CD4-positive, alpha-beta T cell (primary cell): ENCODE measurements at regions not wholly inside any gene's neighbourhood (a gene's known extent, or its start where the extent isn't known, plus 50 kb on each side); places are given as distances from the start of the nearest gene placed in this dataset.

Experiments used
- ATAC-seq: fragments of 200-7000 bp; cut with Tn5 transposase; one replicate; pipeline ENCODE4 v1.10.0; 2022; ENCODE audit warnings: mild to moderate bottlenecking; ENCODE audit not compliant: poor library complexity
- CTCF ChIA-PET: fragments of 350-600 bp; sonication (Branson Sonifier 250); formaldehyde crosslinking; loops from one replicate; lab custom pipeline; 2021; ENCODE audit warnings: antibody characterized with exemption, inconsistent platforms; lab: Charles Lee
- POLR2A ChIA-PET: fragments of 350-600 bp; sonication (Branson Sonifier 250); formaldehyde crosslinking; loops from one replicate; lab custom pipeline; 2021; ENCODE audit warnings: antibody characterized with exemption, inconsistent platforms; lab: Charles Lee
- DNase-seq, 14 experiments: peaks; one replicate each; pipeline ENCODE4 v3.0.0-alpha.2; 2013 to 2020; ENCODE audit warnings: mixed read lengths in 2 of 14
- H3K27ac ChIP-seq, 2 donors: one replicate each; pipeline versions ENCODE4 v1.5.1 to v1.7.0; 2013; ENCODE audit warnings: low read length in 2 of 2, low read depth in 1 of 2, mild to moderate bottlenecking in 1 of 2
- H3K27me3 ChIP-seq, 2 experiments: 1 replicate in 1 of 2; 2 replicates in 1 of 2; pipeline versions ENCODE4 v1.6.1 to v1.7.0; 2013; ENCODE audit warnings: low read length in 2 of 2, control low read depth in 1 of 2, mild to moderate bottlenecking in 1 of 2, moderate library complexity in 1 of 2; ENCODE audit not compliant: insufficient read depth in 2 of 2, control insufficient read depth in 1 of 2
- H3K36me3 ChIP-seq: one replicate; pipeline ENCODE4 v1.6.1; 2013; ENCODE audit warnings: low read length, control low read depth; ENCODE audit not compliant: insufficient read depth
- H3K4me1 ChIP-seq: one replicate; pipeline ENCODE4 v1.6.1; 2013; ENCODE audit warnings: low read length, control low read depth; ENCODE audit not compliant: insufficient read depth
- H3K4me3 ChIP-seq: one replicate; pipeline ENCODE4 v1.5.1; 2013; ENCODE audit warnings: mild to moderate bottlenecking, low read length, moderate library complexity
- H3K9me3 ChIP-seq, 2 experiments: 1 replicate in 1 of 2; 2 replicates in 1 of 2; pipeline versions ENCODE4 v1.6.1 to v1.7.0; 2013; ENCODE audit warnings: low read length in 2 of 2, mild to moderate bottlenecking in 2 of 2, control low read depth in 1 of 2, moderate library complexity in 1 of 2; ENCODE audit not compliant: control insufficient read depth in 1 of 2, insufficient read depth in 1 of 2
- H3K27ac Mint-ChIP-seq: one replicate; pipeline ENCODE4 v1.8.0; 2020; ENCODE audit warnings: mixed read lengths
- H3K27me3 Mint-ChIP-seq: one replicate; pipeline ENCODE4 v1.8.0; 2021; ENCODE audit warnings: mixed read lengths
- H3K36me3 Mint-ChIP-seq: one replicate; pipeline ENCODE4 v1.8.0; 2021; ENCODE audit warnings: low read depth, mixed read lengths
- H3K4me1 Mint-ChIP-seq: one replicate; pipeline ENCODE4 v1.8.0; 2021; ENCODE audit warnings: low read depth, mixed read lengths
- H3K4me3 Mint-ChIP-seq: one replicate; pipeline ENCODE4 v1.8.0; 2020; ENCODE audit warnings: mild to moderate bottlenecking, mixed read lengths
- H3K9me3 Mint-ChIP-seq: one replicate; pipeline ENCODE4 v1.8.0; 2020; ENCODE audit warnings: mixed read lengths
- CTCF ChIP-seq: fragments of 200-600 bp; IDR thresholded peaks from one replicate; pipeline ENCODE4 v1.8.0; 2022; ENCODE audit warnings: antibody characterized with exemption, mild to moderate bottlenecking
- intact Hi-C, 2 experiments: fragments of 100-400 bp; cut with DNase I in 1 of 2; cut with micrococcal nuclease in 1 of 2; formaldehyde crosslinking; loops; one replicate each; pipeline versions ENCODE4 v1.15.1 to v1.9.0; 2023 to 2025; cut with DNase I, micrococcal nuclease

- TF ChIP-seq CTCF, result no peak
- DNase-seq (no peak), ATAC-seq (no peak)
- CTCF ChIA-PET, result no interaction called here
- Histone ChIP-seq H3K9me3 (no peaks in the 10 kb centered on the region), H3K36me3 (no peaks in the 10 kb centered on the region), H3K27me3 (no peaks in the 10 kb centered on the region), H3K27ac (no peak overlapping the region), H3K4me1 (no peaks in the 10 kb centered on the region), H3K4me3 (no peak overlapping the region)
- H3K27me3 Mint-ChIP-seq, result no peaks in the 10 kb centered on the region
- H3K4me1 Mint-ChIP-seq, result no peaks in the 10 kb centered on the region
- no peak overlapping the region for H3K4me3 Mint-ChIP-seq
- intact Hi-C loops, result no loop called here
- POLR2A ChIA-PET, result no interaction called here
- no peaks in the 10 kb centered on the region for H3K9me3 Mint-ChIP-seq
- no peaks in the 10 kb centered on the region for H3K36me3 Mint-ChIP-seq
- H3K27ac Mint-ChIP-seq, result no peak overlapping the region
Observed at GRCh38 chr14:42750771-42751170, 1144.1 kb downstream of the LRFN5 start.

- peaks cover 18% of the 10 kb centered on the region for H3K9me3 Mint-ChIP-seq
- ATAC-seq (no peak), DNase-seq (no peak)
- no peak overlapping the region for H3K4me3 Mint-ChIP-seq
- intact Hi-C loops, result no loop called here
- ChIA-PET POLR2A (no interaction called here), CTCF (no interaction called here)
- H3K27ac Mint-ChIP-seq, result no peak overlapping the region
- H3K27me3 ChIP-seq, result no peaks in the 10 kb centered on the region
- no peaks in the 10 kb centered on the region for H3K4me1 ChIP-seq
- peaks cover 0 to 3% of the 10 kb centered on the region in 2 experiments for H3K9me3 ChIP-seq
- no peak overlapping the region for H3K4me3 ChIP-seq
- no peaks in the 10 kb centered on the region for H3K36me3 ChIP-seq
- TF ChIP-seq CTCF, result no peak
- no peaks in the 10 kb centered on the region for H3K4me1 Mint-ChIP-seq
- H3K27me3 Mint-ChIP-seq, result no peaks in the 10 kb centered on the region
- H3K36me3 Mint-ChIP-seq, result no peaks in the 10 kb centered on the region
- H3K27ac ChIP-seq, result no peak overlapping the region
Observed at GRCh38 chr14:42742084-42742483, 1135.4 kb downstream of the LRFN5 start.

- H3K27me3 ChIP-seq, result no peaks in the 10 kb centered on the region
- no peak for TF ChIP-seq CTCF
- intact Hi-C loops, result no loop called here
- no peaks in the 10 kb centered on the region for H3K36me3 Mint-ChIP-seq
- no peak overlapping the region for H3K27ac ChIP-seq
- no peak for DNase-seq
- H3K9me3 Mint-ChIP-seq, result peaks cover 13% of the 10 kb centered on the region
- POLR2A ChIA-PET, result no interaction called here
- no peak for ATAC-seq
- H3K4me1 Mint-ChIP-seq, result no peaks in the 10 kb centered on the region
- CTCF ChIA-PET, result no interaction called here
- no peaks in the 10 kb centered on the region for H3K9me3 ChIP-seq
- no peaks in the 10 kb centered on the region for H3K27me3 Mint-ChIP-seq
- no peaks in the 10 kb centered on the region for H3K4me1 ChIP-seq
- H3K4me3 Mint-ChIP-seq, result no peak overlapping the region
- H3K27ac Mint-ChIP-seq, result no peak overlapping the region
- H3K4me3 ChIP-seq, result no peak overlapping the region
- H3K36me3 ChIP-seq, result no peaks in the 10 kb centered on the region
Observed at GRCh38 chr14:42736408-42736807, 1129.7 kb downstream of the LRFN5 start.
